HCT116 (cell line): ENCODE measurements at regions not wholly inside any gene's neighbourhood (a gene's known extent, or its start where the extent isn't known, plus 50 kb on each side); places are given as distances from the start of the nearest gene placed in this dataset.

Experiments
- EZH2 ChIP-seq: fragments of 200-600 bp; sonication (generic); IDR thresholded peaks from 2 replicates; pipeline ENCODE4 v1.6.1; 2017; ENCODE audit warnings: antibody characterized with exemption, mixed run types
- EZH2phosphoT487 ChIP-seq: fragments of 200-600 bp; IDR thresholded peaks from 2 replicates; pipeline ENCODE4 v1.6.1; 2018; ENCODE audit warnings: antibody characterized with exemption, borderline replicate concordance
- JUND ChIP-seq: IDR thresholded peaks from 2 replicates; pipeline ENCODE4 v1.6.1; 2012
- POLR2A ChIP-seq: IDR thresholded peaks from 2 replicates; pipeline ENCODE4 v1.7.0; 2011; ENCODE audit warnings: borderline replicate concordance; ENCODE audit not compliant: insufficient read depth, insufficient read length; ENCODE audit errors: extremely low read depth
- POLR2AphosphoS5 ChIP-seq: IDR thresholded peaks from 2 replicates; pipeline ENCODE4 v1.6.1; 2011; ENCODE audit warnings: mild to moderate bottlenecking, low read depth, low read length, moderate library complexity
- SIN3A ChIP-seq: IDR thresholded peaks from 2 replicates; pipeline ENCODE4 v1.6.1; 2012; ENCODE audit warnings: low read depth
- SP1 ChIP-seq: IDR thresholded peaks from 2 replicates; pipeline ENCODE4 v1.6.1; 2012; ENCODE audit warnings: low read depth
- TCF7L2 ChIP-seq: IDR thresholded peaks from 2 replicates; pipeline ENCODE4 v1.7.0; 2011; ENCODE audit warnings: borderline replicate concordance, inconsistent platforms; ENCODE audit not compliant: insufficient read depth, insufficient read length; ENCODE audit errors: extremely low read depth
- ZBTB33 ChIP-seq: IDR thresholded peaks from 2 replicates; pipeline ENCODE4 v1.6.1; 2011; ENCODE audit warnings: mild to moderate bottlenecking, low read length, moderate library complexity; ENCODE audit not compliant: insufficient replicate concordance; ENCODE audit errors: extremely low read depth
- TF ChIP-seq, protein P1 (sequence below), 3 experiments: fragments of 200-600 bp in 1 of 3; sonication (generic) in 1 of 3; IDR thresholded peaks in 2 of 3; conservative IDR thresholded peaks in 1 of 3; 2 replicates each; pipeline ENCODE4 v1.5.1; 2012 to 2017; ENCODE audit warnings: low read depth in 2 of 3, low read length in 2 of 3, antibody characterized with exemption in 1 of 3, borderline replicate concordance in 1 of 3, control low read depth in 1 of 3, mild to moderate bottlenecking in 1 of 3, mixed read lengths in 1 of 3, mixed run types in 1 of 3, moderate library complexity in 1 of 3; ENCODE audit not compliant: insufficient read depth in 1 of 3

DNA sequence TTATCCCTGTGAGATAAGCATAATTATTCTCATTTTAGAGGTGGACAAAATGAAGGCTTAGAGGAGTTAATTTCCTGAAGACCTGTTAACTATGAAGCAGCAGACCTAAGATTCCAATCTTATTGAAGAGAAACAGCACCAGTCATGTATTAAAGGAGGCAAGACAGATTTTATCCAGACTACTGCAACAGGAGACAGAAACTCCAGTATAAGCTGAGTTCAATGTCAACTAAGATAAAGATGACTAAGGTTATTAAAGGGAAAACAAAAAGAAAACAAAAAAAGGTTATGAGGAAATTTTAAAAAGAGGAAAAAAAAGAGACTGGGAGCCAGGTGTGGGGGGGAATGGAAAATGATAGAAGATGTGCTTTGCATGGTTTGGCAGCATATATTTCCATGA is 707.7 kb upstream of the NR2F2 start:
- no peak for TF ChIP-seq SIN3A
- no peak for TF ChIP-seq POLR2A
- no peak for TF ChIP-seq EZH2
- TF ChIP-seq, protein P1, sequence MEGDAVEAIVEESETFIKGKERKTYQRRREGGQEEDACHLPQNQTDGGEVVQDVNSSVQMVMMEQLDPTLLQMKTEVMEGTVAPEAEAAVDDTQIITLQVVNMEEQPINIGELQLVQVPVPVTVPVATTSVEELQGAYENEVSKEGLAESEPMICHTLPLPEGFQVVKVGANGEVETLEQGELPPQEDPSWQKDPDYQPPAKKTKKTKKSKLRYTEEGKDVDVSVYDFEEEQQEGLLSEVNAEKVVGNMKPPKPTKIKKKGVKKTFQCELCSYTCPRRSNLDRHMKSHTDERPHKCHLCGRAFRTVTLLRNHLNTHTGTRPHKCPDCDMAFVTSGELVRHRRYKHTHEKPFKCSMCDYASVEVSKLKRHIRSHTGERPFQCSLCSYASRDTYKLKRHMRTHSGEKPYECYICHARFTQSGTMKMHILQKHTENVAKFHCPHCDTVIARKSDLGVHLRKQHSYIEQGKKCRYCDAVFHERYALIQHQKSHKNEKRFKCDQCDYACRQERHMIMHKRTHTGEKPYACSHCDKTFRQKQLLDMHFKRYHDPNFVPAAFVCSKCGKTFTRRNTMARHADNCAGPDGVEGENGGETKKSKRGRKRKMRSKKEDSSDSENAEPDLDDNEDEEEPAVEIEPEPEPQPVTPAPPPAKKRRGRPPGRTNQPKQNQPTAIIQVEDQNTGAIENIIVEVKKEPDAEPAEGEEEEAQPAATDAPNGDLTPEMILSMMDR (IDR thresholded peaks at IDR 0.05 in 2 of 3, conservative IDR thresholded peaks at IDR 0.05 in 1 of 3; ENCODE audit: borderline replicate concordance in 1 of 3, insufficient read depth in 1 of 3, low read depth in 2 of 3, low read length in 2 of 3): no peak
- TF ChIP-seq POLR2AphosphoS5: no peak
- TF ChIP-seq SP1: no peak
- TF ChIP-seq TCF7L2: no peak
- TF ChIP-seq ZBTB33: no peak
- no peak for TF ChIP-seq JUND
- no peak for TF ChIP-seq EZH2phosphoT487
